SK-N-SH (cell line): ENCODE measurements at regions not wholly inside any gene's neighbourhood (a gene's known extent, or its start where the extent isn't known, plus 50 kb on each side); places are given as distances from the start of the nearest gene placed in this dataset.

Experiments used
- CTCF ChIA-PET: fragments of 300-600, 350-600 bp; formaldehyde crosslinking; extraction: SDS; loops from one replicate; lab custom pipeline; 2021; lab: Yijun Ruan, JAX
- POLR2A ChIA-PET: fragments of 350-600 bp; sonication (Branson Sonifier 250); formaldehyde crosslinking; extraction: SDS; loops from one replicate; lab custom pipeline; 2020; ENCODE audit warnings: antibody characterized with exemption, inconsistent platforms; lab: Yijun Ruan, JAX
- DNase-seq: peaks from one replicate; pipeline ENCODE4 v3.0.0; 2012
- H2AFZ ChIP-seq: fragments of 200-600 bp; sonication (generic); 2 replicates; pipeline ENCODE4 v1.8.1; 2016; ENCODE audit warnings: antibody characterized with exemption, mild to moderate bottlenecking, low read depth
- H3F3A ChIP-seq: fragments of 200-600 bp; sonication (generic); replicated peaks from 2 replicates; pipeline ENCODE3; 2016; ENCODE audit warnings: antibody characterized with exemption, mild to moderate bottlenecking; ENCODE audit not compliant: insufficient read depth
- H3K27ac ChIP-seq, 2 experiments: fragments of 200-500 bp in 1 of 2; fragments of 200-600 bp in 1 of 2; sonication (Bioruptor generic) in 1 of 2; sonication (generic), shearing (Covaris generic) in 1 of 2; 2 replicates each; pipeline versions ENCODE4 v1.5.1 to v1.6.1; 2014 to 2016; ENCODE audit warnings: low read depth in 2 of 2, inconsistent platforms in 1 of 2, low read length in 1 of 2, mild to moderate bottlenecking in 1 of 2, mixed read lengths in 1 of 2
- H3K27me3 ChIP-seq: fragments of 200-600 bp; sonication (generic), shearing (Covaris generic); 2 replicates; pipeline ENCODE4 v1.6.1; 2016; ENCODE audit warnings: mixed run types; ENCODE audit not compliant: insufficient read depth
- H3K36me3 ChIP-seq, 2 experiments: fragments of 200-500 bp in 1 of 2; fragments of 200-600 bp in 1 of 2; sonication (Bioruptor generic) in 1 of 2; sonication (generic) in 1 of 2; replicated peaks in 1 of 2; 2 replicates each; pipeline versions ENCODE3 to v1.5.1; 2014 to 2016; ENCODE audit warnings: low read length in 1 of 2, mild to moderate bottlenecking in 1 of 2; ENCODE audit not compliant: insufficient read depth in 2 of 2, control insufficient read depth in 1 of 2
- H3K4me1 ChIP-seq, 2 experiments: fragments of 200-500 bp in 1 of 2; fragments of 200-600 bp in 1 of 2; sonication (Bioruptor generic) in 1 of 2; sonication (generic), shearing (Covaris generic) in 1 of 2; 2 replicates each; pipeline versions ENCODE4 v1.5.1 to v1.6.1; 2014 to 2016; ENCODE audit warnings: low read depth in 1 of 2, low read length in 1 of 2, mixed run types in 1 of 2; ENCODE audit not compliant: insufficient read depth in 2 of 2, control insufficient read depth in 1 of 2
- H3K4me2 ChIP-seq: fragments of 200-600 bp; sonication (generic), shearing (Covaris generic); 2 replicates; pipeline ENCODE4 v1.6.1; 2017; ENCODE audit warnings: mixed run types
- H3K4me3 ChIP-seq, 2 experiments: fragments of 200-500 bp in 1 of 2; fragments of 200-600 bp in 1 of 2; sonication (Bioruptor generic) in 1 of 2; sonication (generic), shearing (Covaris generic) in 1 of 2; 2 replicates each; pipeline versions ENCODE4 v1.5.1 to v1.8.1; 2014 to 2016; ENCODE audit warnings: low read depth in 2 of 2, inconsistent platforms in 1 of 2, low read length in 1 of 2, mild to moderate bottlenecking in 1 of 2, mixed read lengths in 1 of 2, moderate library complexity in 1 of 2
- H3K79me2 ChIP-seq: fragments of 200-600 bp; sonication (generic); 2 replicates; pipeline ENCODE4 v1.8.1; 2017; ENCODE audit warnings: mild to moderate bottlenecking; ENCODE audit not compliant: insufficient read depth
- H3K9ac ChIP-seq: fragments of 200-600 bp; sonication (generic); 2 replicates; pipeline ENCODE4 v1.6.1; 2017; ENCODE audit warnings: mixed run types
- H3K9me2 ChIP-seq: fragments of 200-600 bp; sonication (generic); 2 replicates; pipeline ENCODE4 v1.6.1; 2017; ENCODE audit warnings: mixed run types
- H3K9me3 ChIP-seq: fragments of 200-600 bp; sonication (generic); 2 replicates; pipeline ENCODE4 v1.6.1; 2017; ENCODE audit warnings: mixed run types, mild to moderate bottlenecking, moderate library complexity
- H4K20me1 ChIP-seq: fragments of 200-600 bp; sonication (generic); 2 replicates; pipeline ENCODE4 v1.6.1; 2017; ENCODE audit warnings: mild to moderate bottlenecking, mixed run types; ENCODE audit not compliant: insufficient read depth
- CHD2 ChIP-seq: fragments of 150-350 bp; IDR thresholded peaks from 2 replicates; pipeline ENCODE4 v1.6.1; 2018; ENCODE audit warnings: low read length; ENCODE audit not compliant: partially characterized antibody
- ELF1 ChIP-seq: IDR thresholded peaks from 2 replicates; pipeline ENCODE4 v1.4.0; 2012
- EP300 ChIP-seq, 2 experiments: IDR thresholded peaks; 2 replicates each; pipeline versions ENCODE4 v1.4.0 to v1.6.1; 2012; ENCODE audit warnings: borderline replicate concordance in 1 of 2, low read depth in 1 of 2, low read length in 1 of 2
- FOXM1 ChIP-seq: IDR thresholded peaks from 2 replicates; pipeline ENCODE4 v1.4.0; 2012; ENCODE audit warnings: low read depth, mild to moderate bottlenecking
- GABPA ChIP-seq: IDR thresholded peaks from 2 replicates; pipeline ENCODE4 v1.4.0; 2012; ENCODE audit warnings: low read depth, mild to moderate bottlenecking
- JUND ChIP-seq: IDR thresholded peaks from 2 replicates; pipeline ENCODE4 v1.4.0; 2012
- MEF2A ChIP-seq: IDR thresholded peaks from 2 replicates; pipeline ENCODE4 v1.4.0; 2012; ENCODE audit warnings: low read depth, borderline replicate concordance
- NFIC ChIP-seq: IDR thresholded peaks from 2 replicates; pipeline ENCODE4 v1.4.0; 2012; ENCODE audit warnings: borderline replicate concordance
- POLR2AphosphoS5 ChIP-seq: IDR thresholded peaks from 2 replicates; pipeline ENCODE4 v1.6.1; 2012; ENCODE audit warnings: low read depth, low read length
- RAD21 ChIP-seq: IDR thresholded peaks from 2 replicates; pipeline ENCODE4 v1.6.1; 2012; ENCODE audit warnings: mild to moderate bottlenecking, low read length
- RFX5 ChIP-seq: IDR thresholded peaks from 2 replicates; pipeline ENCODE4 v1.6.1; 2012; ENCODE audit warnings: mild to moderate bottlenecking, improper control_type of control experiment, low read length
- RXRA ChIP-seq: IDR thresholded peaks from 2 replicates; pipeline ENCODE4 v1.4.0; 2012; ENCODE audit warnings: low read depth, mild to moderate bottlenecking, borderline replicate concordance
- SMC3 ChIP-seq: IDR thresholded peaks from 2 replicates; pipeline ENCODE4 v1.6.1; 2012; ENCODE audit warnings: low read depth, low read length, improper control_type of control experiment
- TEAD4 ChIP-seq: IDR thresholded peaks from 2 replicates; pipeline ENCODE4 v1.4.0; 2012; ENCODE audit warnings: mild to moderate bottlenecking, borderline replicate concordance; ENCODE audit not compliant: insufficient read depth
- YY1 ChIP-seq: IDR thresholded peaks from 2 replicates; pipeline ENCODE4 v1.4.0; 2012; ENCODE audit warnings: low read depth, mild to moderate bottlenecking
- WGBS: methylation state at CpG from one replicate; pipeline ENCODE4 v1.1.6; 2017; ENCODE audit warnings: low lambda C conversion rate; 5-methylcytosine and 5-hydroxymethylcytosine counted together
- TF ChIP-seq, protein P1 (sequence below): IDR thresholded peaks from 2 replicates; pipeline ENCODE4 v1.6.1; 2012; ENCODE audit warnings: mild to moderate bottlenecking, low read depth, low read length, moderate library complexity
- TF ChIP-seq, protein P2 (sequence below): IDR thresholded peaks from 2 replicates; pipeline ENCODE4 v1.4.0; 2012; ENCODE audit warnings: low read depth
- TF ChIP-seq, protein P3 (sequence below): IDR thresholded peaks from 2 replicates; pipeline ENCODE4; 2012
- TF ChIP-seq, protein P4 (sequence below): IDR thresholded peaks from 2 replicates; pipeline ENCODE4 v1.4.0; 2012; ENCODE audit warnings: low read depth, borderline replicate concordance
- TF ChIP-seq, protein P5 (sequence below): fragments of 150-350 bp; IDR thresholded peaks from 2 replicates; pipeline ENCODE4 v1.6.1; 2017; ENCODE audit warnings: antibody characterized with exemption, low read length, low read depth, borderline replicate concordance

DNA sequence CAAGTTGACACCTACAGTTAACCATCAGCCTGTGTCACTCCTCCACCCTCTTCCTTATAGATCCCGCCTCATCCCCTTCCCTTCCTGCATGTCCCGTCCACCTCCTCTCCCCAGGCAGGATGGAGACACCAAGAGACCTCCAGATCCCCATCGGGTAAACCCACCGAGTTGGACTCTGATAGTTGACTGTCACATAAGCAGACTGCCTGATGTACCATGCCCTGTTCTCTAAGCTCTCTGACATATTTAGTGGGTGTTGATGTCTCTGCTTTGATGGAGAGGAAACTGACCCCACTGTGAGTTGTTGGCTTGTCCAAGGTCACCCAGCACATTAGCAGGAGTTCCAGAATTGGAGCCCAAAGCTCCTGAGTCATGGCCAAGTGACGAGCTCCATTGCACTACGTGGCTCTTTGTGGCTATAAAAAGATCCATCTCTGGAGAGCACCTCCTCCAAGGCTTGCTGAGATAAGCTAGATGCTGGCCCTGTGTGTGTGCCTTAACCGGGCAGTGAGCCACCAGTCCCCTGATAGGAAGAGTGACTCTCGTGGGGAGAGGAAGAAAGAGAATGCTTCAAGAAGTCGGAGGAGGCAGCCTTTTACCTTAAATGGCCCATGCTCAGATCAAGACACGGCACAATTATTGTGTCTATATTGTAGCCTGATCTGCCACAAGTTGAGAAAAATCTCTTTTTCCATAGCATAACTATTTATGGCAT lies 236.0 kb upstream of the ECI2 start:
- Histone ChIP-seq H4K20me1 (no peaks in the 10 kb centered on the region), H3K4me2 (0 out of 2 replicates have a peak overlapping the region, but pooled peaks have one; percentile 31), H3K79me2 (no peaks in the 10 kb centered on the region), H3K4me3 (no peak overlapping the region), H3K9ac (no peak overlapping the region), H2AFZ (no peak overlapping the region), H3K4me1 (peaks cover 0 to 12% of the 10 kb centered on the region in 2 experiments; a peak in 2 of 4 replicates), H3K27ac (peak overlapping the region in 1 of 2 experiments; percentile 24; a peak in 1 of 4 replicates), H3K9me3 (no peaks in the 10 kb centered on the region), H3K27me3 (no peaks in the 10 kb centered on the region), H3F3A (peaks cover 15% of the 10 kb centered on the region), H3K9me2 (no peaks in the 10 kb centered on the region), H3K36me3 (no peaks in the 10 kb centered on the region)
- DNase-seq, result no peak
- TF ChIP-seq JUND (no peak), MEF2A (0 out of 2 replicates have a peak, but pooled peaks have one; percentile 49)
- CTCF ChIA-PET, result no interaction called here
- 38% methylated on average over 10 of the region's 10 CpGs for WGBS
- POLR2A ChIA-PET, result no interaction called here

DNA sequence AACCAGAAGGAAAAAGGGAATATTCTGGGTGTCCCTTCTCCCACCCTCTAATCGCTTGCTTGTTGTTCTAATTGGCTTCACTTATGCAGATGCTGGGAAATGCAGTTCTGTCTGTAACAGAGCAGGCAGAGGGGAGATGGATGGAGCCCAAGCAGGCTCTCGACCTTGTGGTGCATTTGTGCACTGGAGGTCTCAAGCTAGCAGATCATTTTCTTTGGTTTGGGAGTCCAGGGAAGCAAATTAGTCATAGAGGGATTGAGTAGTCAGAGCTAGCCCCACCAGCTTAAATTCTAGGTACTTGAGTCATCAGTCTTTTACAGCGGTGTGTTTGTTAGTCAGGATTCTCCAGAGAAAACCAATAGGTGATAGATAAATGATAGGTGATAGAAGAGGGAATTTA lies 234.7 kb upstream of the ECI2 start:
- Histone ChIP-seq H3F3A (peaks cover 15% of the 10 kb centered on the region), H3K79me2 (no peaks in the 10 kb centered on the region), H3K27ac (peak overlapping the region in 1 of 2 experiments; percentile 59; a peak in 2 of 4 replicates), H3K9ac (no peak overlapping the region), H3K9me2 (no peaks in the 10 kb centered on the region), H3K4me1 (peaks cover 0 to 12% of the 10 kb centered on the region in 2 experiments; a peak in 2 of 4 replicates), H3K27me3 (no peaks in the 10 kb centered on the region), H4K20me1 (no peaks in the 10 kb centered on the region), H3K4me3 (no peak overlapping the region), H3K36me3 (no peaks in the 10 kb centered on the region), H3K9me3 (no peaks in the 10 kb centered on the region), H2AFZ (0 out of 2 replicates have a peak overlapping the region, but pooled peaks have one; percentile 27), H3K4me2 (peak overlapping the region; percentile 45)
- ChIA-PET CTCF (no interaction called here), POLR2A (no interaction called here)
- no peak for DNase-seq
- 13% methylated on average over 3 of the region's 3 CpGs for WGBS
- peak; percentile 32; the same call in 1 of the 2 replicates for TF ChIP-seq NFIC
- TF ChIP-seq GABPA, result no peak
- TF ChIP-seq, protein P1, sequence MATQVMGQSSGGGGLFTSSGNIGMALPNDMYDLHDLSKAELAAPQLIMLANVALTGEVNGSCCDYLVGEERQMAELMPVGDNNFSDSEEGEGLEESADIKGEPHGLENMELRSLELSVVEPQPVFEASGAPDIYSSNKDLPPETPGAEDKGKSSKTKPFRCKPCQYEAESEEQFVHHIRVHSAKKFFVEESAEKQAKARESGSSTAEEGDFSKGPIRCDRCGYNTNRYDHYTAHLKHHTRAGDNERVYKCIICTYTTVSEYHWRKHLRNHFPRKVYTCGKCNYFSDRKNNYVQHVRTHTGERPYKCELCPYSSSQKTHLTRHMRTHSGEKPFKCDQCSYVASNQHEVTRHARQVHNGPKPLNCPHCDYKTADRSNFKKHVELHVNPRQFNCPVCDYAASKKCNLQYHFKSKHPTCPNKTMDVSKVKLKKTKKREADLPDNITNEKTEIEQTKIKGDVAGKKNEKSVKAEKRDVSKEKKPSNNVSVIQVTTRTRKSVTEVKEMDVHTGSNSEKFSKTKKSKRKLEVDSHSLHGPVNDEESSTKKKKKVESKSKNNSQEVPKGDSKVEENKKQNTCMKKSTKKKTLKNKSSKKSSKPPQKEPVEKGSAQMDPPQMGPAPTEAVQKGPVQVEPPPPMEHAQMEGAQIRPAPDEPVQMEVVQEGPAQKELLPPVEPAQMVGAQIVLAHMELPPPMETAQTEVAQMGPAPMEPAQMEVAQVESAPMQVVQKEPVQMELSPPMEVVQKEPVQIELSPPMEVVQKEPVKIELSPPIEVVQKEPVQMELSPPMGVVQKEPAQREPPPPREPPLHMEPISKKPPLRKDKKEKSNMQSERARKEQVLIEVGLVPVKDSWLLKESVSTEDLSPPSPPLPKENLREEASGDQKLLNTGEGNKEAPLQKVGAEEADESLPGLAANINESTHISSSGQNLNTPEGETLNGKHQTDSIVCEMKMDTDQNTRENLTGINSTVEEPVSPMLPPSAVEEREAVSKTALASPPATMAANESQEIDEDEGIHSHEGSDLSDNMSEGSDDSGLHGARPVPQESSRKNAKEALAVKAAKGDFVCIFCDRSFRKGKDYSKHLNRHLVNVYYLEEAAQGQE, result no peak
- TF ChIP-seq, protein P2, sequence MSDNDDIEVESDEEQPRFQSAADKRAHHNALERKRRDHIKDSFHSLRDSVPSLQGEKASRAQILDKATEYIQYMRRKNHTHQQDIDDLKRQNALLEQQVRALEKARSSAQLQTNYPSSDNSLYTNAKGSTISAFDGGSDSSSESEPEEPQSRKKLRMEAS, result no peak
- TF ChIP-seq, protein P3, sequence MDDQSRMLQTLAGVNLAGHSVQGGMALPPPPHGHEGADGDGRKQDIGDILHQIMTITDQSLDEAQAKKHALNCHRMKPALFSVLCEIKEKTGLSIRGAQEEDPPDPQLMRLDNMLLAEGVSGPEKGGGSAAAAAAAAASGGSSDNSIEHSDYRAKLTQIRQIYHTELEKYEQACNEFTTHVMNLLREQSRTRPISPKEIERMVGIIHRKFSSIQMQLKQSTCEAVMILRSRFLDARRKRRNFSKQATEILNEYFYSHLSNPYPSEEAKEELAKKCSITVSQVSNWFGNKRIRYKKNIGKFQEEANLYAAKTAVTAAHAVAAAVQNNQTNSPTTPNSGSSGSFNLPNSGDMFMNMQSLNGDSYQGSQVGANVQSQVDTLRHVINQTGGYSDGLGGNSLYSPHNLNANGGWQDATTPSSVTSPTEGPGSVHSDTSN, result peak; percentile 25; the same call in 1 of the 2 replicates
- no peak for TF ChIP-seq RXRA
- TF ChIP-seq ELF1, result no peak
- no peak for TF ChIP-seq FOXM1
- no peak for TF ChIP-seq SMC3
- no peak for TF ChIP-seq YY1
- no peak for TF ChIP-seq RFX5
- peak in 1 of 2 experiments; percentile 40; a peak in 1 of 4 replicates for TF ChIP-seq EP300 (IDR thresholded peaks at IDR 0.05; ENCODE audit: borderline replicate concordance in 1 of 2, low read depth in 1 of 2, low read length in 1 of 2)
- no peak for TF ChIP-seq MEF2A
- 0 out of 2 replicates have a peak, but pooled peaks have one; percentile 24 for TF ChIP-seq TEAD4
- TF ChIP-seq JUND, result peak; percentile 83
- TF ChIP-seq, protein P4, sequence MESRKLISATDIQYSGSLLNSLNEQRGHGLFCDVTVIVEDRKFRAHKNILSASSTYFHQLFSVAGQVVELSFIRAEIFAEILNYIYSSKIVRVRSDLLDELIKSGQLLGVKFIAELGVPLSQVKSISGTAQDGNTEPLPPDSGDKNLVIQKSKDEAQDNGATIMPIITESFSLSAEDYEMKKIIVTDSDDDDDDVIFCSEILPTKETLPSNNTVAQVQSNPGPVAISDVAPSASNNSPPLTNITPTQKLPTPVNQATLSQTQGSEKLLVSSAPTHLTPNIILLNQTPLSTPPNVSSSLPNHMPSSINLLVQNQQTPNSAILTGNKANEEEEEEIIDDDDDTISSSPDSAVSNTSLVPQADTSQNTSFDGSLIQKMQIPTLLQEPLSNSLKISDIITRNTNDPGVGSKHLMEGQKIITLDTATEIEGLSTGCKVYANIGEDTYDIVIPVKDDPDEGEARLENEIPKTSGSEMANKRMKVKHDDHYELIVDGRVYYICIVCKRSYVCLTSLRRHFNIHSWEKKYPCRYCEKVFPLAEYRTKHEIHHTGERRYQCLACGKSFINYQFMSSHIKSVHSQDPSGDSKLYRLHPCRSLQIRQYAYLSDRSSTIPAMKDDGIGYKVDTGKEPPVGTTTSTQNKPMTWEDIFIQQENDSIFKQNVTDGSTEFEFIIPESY, result no peak
- TF ChIP-seq POLR2AphosphoS5, result no peak
- TF ChIP-seq, protein P5, sequence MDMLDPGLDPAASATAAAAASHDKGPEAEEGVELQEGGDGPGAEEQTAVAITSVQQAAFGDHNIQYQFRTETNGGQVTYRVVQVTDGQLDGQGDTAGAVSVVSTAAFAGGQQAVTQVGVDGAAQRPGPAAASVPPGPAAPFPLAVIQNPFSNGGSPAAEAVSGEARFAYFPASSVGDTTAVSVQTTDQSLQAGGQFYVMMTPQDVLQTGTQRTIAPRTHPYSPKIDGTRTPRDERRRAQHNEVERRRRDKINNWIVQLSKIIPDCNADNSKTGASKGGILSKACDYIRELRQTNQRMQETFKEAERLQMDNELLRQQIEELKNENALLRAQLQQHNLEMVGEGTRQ, result no peak
- TF ChIP-seq RAD21, result no peak
- TF ChIP-seq CHD2, result no peak
